Calu3 (cell line): ENCODE measurements at regions not wholly inside any gene's neighbourhood (a gene's known extent, or its start where the extent isn't known, plus 50 kb on each side); places are given as distances from the start of the nearest gene placed in this dataset.

Experiments
- BruUV-seq: library from RNA; stranded (reverse); fragments of 400-500 nt; replicated peaks from 2 replicates; lab custom pipeline; 2021; lab: Mats Ljungman, UMichigan
- CTCF ChIA-PET: fragments of 300-600 bp; sonication (Branson Sonifier 250); formaldehyde crosslinking; loops from one replicate; lab custom pipeline; 2022; ENCODE audit warnings: antibody characterized with exemption; lab: Charles Lee
- DNase-seq: peaks from one replicate; pipeline ENCODE4 v3.0.0; 2022
- H3K27ac Mint-ChIP-seq: one replicate; pipeline ENCODE4 v1.8.0; 2022; ENCODE audit warnings: mixed read lengths; ENCODE audit not compliant: unreplicated experiment
- H3K27me3 Mint-ChIP-seq: one replicate; pipeline ENCODE4 v1.8.0; 2022; ENCODE audit warnings: mixed read lengths; ENCODE audit not compliant: unreplicated experiment
- H3K36me3 Mint-ChIP-seq: one replicate; pipeline ENCODE4 v1.8.0; 2022; ENCODE audit warnings: mild to moderate bottlenecking, moderate library complexity, mixed read lengths; ENCODE audit not compliant: insufficient read depth, unreplicated experiment
- H3K4me1 Mint-ChIP-seq: one replicate; pipeline ENCODE4 v1.8.0; 2022; ENCODE audit warnings: mild to moderate bottlenecking, low read depth, mixed read lengths; ENCODE audit not compliant: unreplicated experiment
- H3K4me3 Mint-ChIP-seq: one replicate; pipeline ENCODE4 v1.8.0; 2022; ENCODE audit warnings: mild to moderate bottlenecking, low read depth, moderate library complexity, mixed read lengths; ENCODE audit not compliant: unreplicated experiment
- H3K9me3 Mint-ChIP-seq: one replicate; pipeline ENCODE4 v1.8.0; 2022; ENCODE audit warnings: low read depth, mixed read lengths; ENCODE audit not compliant: unreplicated experiment
- intact Hi-C: fragments of 100-400 bp; cut with micrococcal nuclease; formaldehyde crosslinking; loops from one replicate; pipeline ENCODE4 v1.10.0; 2022; ENCODE audit not compliant: unreplicated experiment
- TF ChIP-seq, protein P1 (sequence below): fragments of 200-600 bp; IDR thresholded peaks from one replicate; pipeline ENCODE4 v1.8.0; 2022; ENCODE audit warnings: antibody characterized with exemption; ENCODE audit not compliant: unreplicated experiment

DNA sequence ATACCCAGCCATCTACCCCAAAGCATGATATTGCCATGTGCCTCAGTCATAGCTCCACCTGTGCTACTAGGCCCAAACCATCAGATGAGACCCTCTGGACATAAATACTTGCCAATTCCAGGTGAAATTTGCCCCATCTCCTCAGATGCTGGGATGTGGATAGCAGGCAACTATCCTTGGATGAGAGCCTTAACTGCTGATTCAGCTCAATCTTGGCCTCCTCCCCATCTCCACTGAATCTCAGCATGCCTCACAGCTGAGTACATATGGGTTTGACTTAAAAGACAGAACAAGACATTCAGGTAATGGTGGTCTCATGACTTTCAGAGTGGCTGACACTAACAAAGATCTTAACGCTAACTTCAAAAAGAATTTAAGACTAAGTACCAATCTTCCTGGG is 50.8 kb upstream of the KLHL13 start:
- no peaks in the 10 kb centered on the region for H3K4me1 Mint-ChIP-seq
- TF ChIP-seq, protein P1, sequence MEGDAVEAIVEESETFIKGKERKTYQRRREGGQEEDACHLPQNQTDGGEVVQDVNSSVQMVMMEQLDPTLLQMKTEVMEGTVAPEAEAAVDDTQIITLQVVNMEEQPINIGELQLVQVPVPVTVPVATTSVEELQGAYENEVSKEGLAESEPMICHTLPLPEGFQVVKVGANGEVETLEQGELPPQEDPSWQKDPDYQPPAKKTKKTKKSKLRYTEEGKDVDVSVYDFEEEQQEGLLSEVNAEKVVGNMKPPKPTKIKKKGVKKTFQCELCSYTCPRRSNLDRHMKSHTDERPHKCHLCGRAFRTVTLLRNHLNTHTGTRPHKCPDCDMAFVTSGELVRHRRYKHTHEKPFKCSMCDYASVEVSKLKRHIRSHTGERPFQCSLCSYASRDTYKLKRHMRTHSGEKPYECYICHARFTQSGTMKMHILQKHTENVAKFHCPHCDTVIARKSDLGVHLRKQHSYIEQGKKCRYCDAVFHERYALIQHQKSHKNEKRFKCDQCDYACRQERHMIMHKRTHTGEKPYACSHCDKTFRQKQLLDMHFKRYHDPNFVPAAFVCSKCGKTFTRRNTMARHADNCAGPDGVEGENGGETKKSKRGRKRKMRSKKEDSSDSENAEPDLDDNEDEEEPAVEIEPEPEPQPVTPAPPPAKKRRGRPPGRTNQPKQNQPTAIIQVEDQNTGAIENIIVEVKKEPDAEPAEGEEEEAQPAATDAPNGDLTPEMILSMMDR = no peak
- no peaks in the 10 kb centered on the region for H3K27me3 Mint-ChIP-seq
- no peak overlapping the region for H3K4me3 Mint-ChIP-seq
- no TSS peak for BruUV-seq
- CTCF ChIA-PET = no interaction called here
- H3K36me3 Mint-ChIP-seq = no peaks in the 10 kb centered on the region
- DNase-seq = no peak
- no peak overlapping the region for H3K27ac Mint-ChIP-seq
- peaks cover 3% of the 10 kb centered on the region for H3K9me3 Mint-ChIP-seq
- intact Hi-C loops = no loop called here

- BruUV-seq = no TSS peak
- no peak for DNase-seq
- Mint-ChIP-seq H3K27ac (no peak overlapping the region), H3K27me3 (no peaks in the 10 kb centered on the region), H3K9me3 (peaks cover 7% of the 10 kb centered on the region), H3K4me3 (no peak overlapping the region), H3K36me3 (no peaks in the 10 kb centered on the region), H3K4me1 (no peaks in the 10 kb centered on the region)
- intact Hi-C loops = no loop called here
- TF ChIP-seq, protein P1 = no peak
- CTCF ChIA-PET = no interaction called here
Measured at GRCh38 chrX:118171356-118171755, 54.7 kb upstream of the KLHL13 start.

- Mint-ChIP-seq H3K9me3 (peaks cover 3% of the 10 kb centered on the region), H3K4me3 (no peak overlapping the region), H3K27ac (no peak overlapping the region), H3K4me1 (no peaks in the 10 kb centered on the region), H3K27me3 (no peaks in the 10 kb centered on the region), H3K36me3 (no peaks in the 10 kb centered on the region)
- DNase-seq = no peak
- intact Hi-C loops = no loop called here
- TF ChIP-seq, protein P1 = no peak
- BruUV-seq = no TSS peak
- CTCF ChIA-PET = no interaction called here
Measured at GRCh38 chrX:118174516-118175098, 58.0 kb upstream of the KLHL13 start.

GRCh38 chrX:118177708-118178107 is 61.1 kb upstream of the KLHL13 start:
- TF ChIP-seq, protein P1 = no peak
- no peak overlapping the region for H3K4me3 Mint-ChIP-seq
- H3K9me3 Mint-ChIP-seq = peaks cover 3% of the 10 kb centered on the region

More at GRCh38 chrX:118177708-118178107, 61.1 kb upstream of the KLHL13 start:
- Mint-ChIP-seq H3K4me1 (no peaks in the 10 kb centered on the region), H3K27ac (no peak overlapping the region), H3K27me3 (no peaks in the 10 kb centered on the region), H3K36me3 (no peaks in the 10 kb centered on the region)
- DNase-seq = no peak
- CTCF ChIA-PET = no interaction called here
- intact Hi-C loops = no loop called here
- BruUV-seq = no TSS peak
